ENCODE measurements at regions not wholly inside any gene's neighbourhood (a gene's known extent, or its start where the extent isn't known, plus 50 kb on each side); places are given as distances from the start of the nearest gene placed in this dataset.
"Not testable (repeated sequence)": the region's sequence is repeated elsewhere in the genome, so short reads cannot be mapped to it uniquely, and the experiment has no call there.

- no peak for DNase-seq (ENCODE audit: low read depth)
Observed at GRCh38 chr10:8310930-8311329, 256.4 kb downstream of the GATA3 start.

- no peak for DNase-seq (ENCODE audit: low read depth)
Observed at GRCh38 chr10:8311526-8312070, 257.1 kb downstream of the GATA3 start.

- no peak for DNase-seq (ENCODE audit: low read depth)
Observed at GRCh38 chr10:8312079-8312478, 257.6 kb downstream of the GATA3 start.

- DNase-seq (ENCODE audit: low read depth): no peak
Observed at GRCh38 chr10:8312781-8313180, 258.3 kb downstream of the GATA3 start.

GRCh38 chr10:8314486-8314885, 260.0 kb downstream of the GATA3 start:
- no peak for DNase-seq (ENCODE audit: low read depth)

GRCh38 chr10:8315619-8316021, 261.1 kb downstream of the GATA3 start:
- DNase-seq (ENCODE audit: low read depth): no peak

GRCh38 chr10:8316284-8316683, 261.8 kb downstream of the GATA3 start:
- no peak for DNase-seq (ENCODE audit: low read depth)

GRCh38 chr10:8318429-8318828, 263.9 kb downstream of the GATA3 start:
- not testable (repeated sequence) for DNase-seq (ENCODE audit: low read depth)

- DNase-seq (ENCODE audit: low read depth): no peak
Observed at GRCh38 chr10:8318956-8319355, 264.5 kb downstream of the GATA3 start.

GRCh38 chr10:8319704-8320103, 265.2 kb downstream of the GATA3 start:
- no peak for DNase-seq (ENCODE audit: low read depth)

- DNase-seq (ENCODE audit: low read depth): no peak
Observed at GRCh38 chr10:8321990-8322389, 267.5 kb downstream of the GATA3 start.

GRCh38 chr10:8323428-8324054, 269.1 kb downstream of the GATA3 start:
- DNase-seq (ENCODE audit: low read depth): no peak

- DNase-seq (ENCODE audit: low read depth): no peak
Observed at GRCh38 chr10:8325024-8325980, 270.8 kb downstream of the GATA3 start.

GRCh38 chr10:8326396-8327139, 272.1 kb downstream of the GATA3 start:
- DNase-seq (ENCODE audit: low read depth): no peak

- DNase-seq (ENCODE audit: low read depth): no peak
Observed at GRCh38 chr10:8327140-8327423, 272.6 kb downstream of the GATA3 start.

GRCh38 chr10:8331387-8331786, 276.9 kb downstream of the GATA3 start:
- no peak for DNase-seq (ENCODE audit: low read depth)

- DNase-seq (ENCODE audit: low read depth): peak; percentile 60
Observed at GRCh38 chr10:8331896-8332729, 277.6 kb downstream of the GATA3 start.

- DNase-seq (ENCODE audit: low read depth): no peak
Observed at GRCh38 chr10:8332730-8333111, 278.2 kb downstream of the GATA3 start.

GRCh38 chr10:8334631-8335030, 280.1 kb downstream of the GATA3 start:
- no peak for DNase-seq (ENCODE audit: low read depth)

- DNase-seq (ENCODE audit: low read depth): no peak
Observed at GRCh38 chr10:8336629-8337331, 282.3 kb downstream of the GATA3 start.

- DNase-seq (ENCODE audit: low read depth): no peak
Observed at GRCh38 chr10:8337332-8337651, 282.8 kb downstream of the GATA3 start.

Measured in stimulated activated CD8-positive, alpha-beta memory T cell treated with anti-CD3 and anti-CD28 coated beads, Interleukin-7, amount 100 ng/mL, for 24 hours (primary cell).